Mesendoderm (in vitro differentiated cells): ENCODE measurements at regions not wholly inside any gene's neighbourhood (a gene's known extent, or its start where the extent isn't known, plus 50 kb on each side); places are given as distances from the start of the nearest gene placed in this dataset.

Experiments used
- DNase-seq: peaks from one replicate; pipeline ENCODE4 v3.0.0; 2013
- H2AK5ac ChIP-seq: 2 replicates; pipeline ENCODE4 v1.6.1; 2013; ENCODE audit warnings: low read length, inconsistent platforms
- H2BK120ac ChIP-seq: 2 replicates; pipeline ENCODE4 v1.6.1; 2013; ENCODE audit warnings: low read depth, mild to moderate bottlenecking, low read length, moderate library complexity, mixed read lengths
- H2BK15ac ChIP-seq: replicated peaks from 2 replicates; pipeline ENCODE4 v1.6.1; 2013; ENCODE audit warnings: low read depth, mild to moderate bottlenecking, moderate library complexity
- H2BK5ac ChIP-seq: 2 replicates; pipeline ENCODE4 v1.6.1; 2013; ENCODE audit warnings: low read length, inconsistent platforms
- H3K18ac ChIP-seq: 2 replicates; pipeline ENCODE4 v1.6.1; 2013; ENCODE audit warnings: mild to moderate bottlenecking, low read length, mixed read lengths
- H3K23ac ChIP-seq: one replicate; pipeline ENCODE4 v1.6.1; 2013; ENCODE audit warnings: low read length
- H3K27ac ChIP-seq: 2 replicates; pipeline ENCODE4 v1.5.1; 2013; ENCODE audit warnings: low read depth, mild to moderate bottlenecking, inconsistent platforms, low read length, moderate library complexity
- H3K27me3 ChIP-seq: 2 replicates; pipeline ENCODE4 v1.6.1; 2013; ENCODE audit warnings: low read length, control low read depth, mild to moderate bottlenecking, inconsistent platforms; ENCODE audit not compliant: insufficient read depth, poor library complexity
- H3K36me3 ChIP-seq: 2 replicates; pipeline ENCODE4 v1.6.1; 2013; ENCODE audit warnings: low read length, inconsistent platforms; ENCODE audit not compliant: control insufficient read depth, insufficient read depth
- H3K4ac ChIP-seq: one replicate; pipeline ENCODE4 v1.6.1; 2013; ENCODE audit warnings: low read depth, mild to moderate bottlenecking, low read length, moderate library complexity
- H3K4me1 ChIP-seq: 2 replicates; pipeline ENCODE4 v1.6.1; 2013; ENCODE audit warnings: low read depth, low read length, inconsistent platforms; ENCODE audit not compliant: control insufficient read depth
- H3K4me2 ChIP-seq: 2 replicates; pipeline ENCODE4 v1.6.1; 2013; ENCODE audit warnings: low read length
- H3K4me3 ChIP-seq: 2 replicates; pipeline ENCODE4 v1.5.1; 2013; ENCODE audit warnings: mild to moderate bottlenecking, low read length
- H3K56ac ChIP-seq: one replicate; pipeline ENCODE4 v1.6.1; 2013; ENCODE audit warnings: low read length
- H3K79me1 ChIP-seq: 2 replicates; pipeline ENCODE4 v1.6.1; 2013; ENCODE audit warnings: low read length, inconsistent platforms
- H3K79me2 ChIP-seq: 2 replicates; pipeline ENCODE4 v1.6.1; 2013; ENCODE audit warnings: mild to moderate bottlenecking, low read length; ENCODE audit not compliant: control insufficient read depth, insufficient read depth
- H3K9ac ChIP-seq: 2 replicates; pipeline ENCODE4 v1.6.1; 2013; ENCODE audit warnings: low read length, inconsistent platforms
- H4K5ac ChIP-seq: one replicate; pipeline ENCODE4 v1.6.1; 2013; ENCODE audit warnings: low read length
- H4K8ac ChIP-seq: one replicate; pipeline ENCODE4 v1.6.1; 2013; ENCODE audit warnings: low read depth, mild to moderate bottlenecking, control low read depth, low read length, moderate library complexity
- WGBS: extraction: QIAGEN DNeasy Blood & Tissue Kit; methylation state at CpG from one replicate; pipeline ENCODE4 v1.1.7; 2013; ENCODE audit warnings: low lambda C conversion rate, missing lambda C conversion rate; ENCODE audit not compliant: insufficient coverage; ENCODE audit errors: extremely low coverage; 5-methylcytosine and 5-hydroxymethylcytosine counted together

DNA sequence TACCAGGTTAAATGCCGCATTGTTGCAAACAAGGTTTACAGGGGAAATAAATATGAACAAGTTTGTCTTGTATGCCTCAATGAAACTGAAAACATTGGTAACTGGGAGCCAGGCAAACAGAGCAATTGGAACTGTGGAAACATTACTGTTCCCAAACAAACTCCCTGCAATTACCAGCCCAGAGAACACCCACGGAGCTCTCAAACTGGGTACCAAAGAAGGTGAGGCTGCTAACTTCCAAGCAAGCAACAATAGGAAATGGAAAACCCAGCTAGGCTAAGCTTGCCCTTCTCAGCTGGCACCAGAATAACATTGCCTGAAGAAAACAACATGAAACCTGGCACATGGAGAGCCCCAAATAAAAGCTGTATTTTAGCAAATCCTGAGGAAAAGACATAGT, 218.9 kb upstream of the THRB start:
- H4K5ac ChIP-seq: no peak overlapping the region
- H3K36me3 ChIP-seq: no peaks in the 10 kb centered on the region
- no peak overlapping the region for H3K4ac ChIP-seq
- H2AK5ac ChIP-seq: no peak overlapping the region
- H3K27ac ChIP-seq: no peak overlapping the region
- H3K23ac ChIP-seq: no peak overlapping the region
- H3K79me1 ChIP-seq: no peaks in the 10 kb centered on the region
- H3K56ac ChIP-seq: no peak overlapping the region
- no peak overlapping the region for H3K9ac ChIP-seq
- no peaks in the 10 kb centered on the region for H3K79me2 ChIP-seq
- H3K27me3 ChIP-seq: no peaks in the 10 kb centered on the region
- H3K4me1 ChIP-seq: no peaks in the 10 kb centered on the region
- no peak overlapping the region for H2BK15ac ChIP-seq
- no peak overlapping the region for H3K18ac ChIP-seq
- H3K4me3 ChIP-seq: no peak overlapping the region
- DNase-seq: no peak
- H3K4me2 ChIP-seq: no peak overlapping the region
- H2BK120ac ChIP-seq: no peak overlapping the region
- H2BK5ac ChIP-seq: no peak overlapping the region
- no CpG with 5 or more reads among the region's 2 CpGs for WGBS
- no peak overlapping the region for H4K8ac ChIP-seq

DNA sequence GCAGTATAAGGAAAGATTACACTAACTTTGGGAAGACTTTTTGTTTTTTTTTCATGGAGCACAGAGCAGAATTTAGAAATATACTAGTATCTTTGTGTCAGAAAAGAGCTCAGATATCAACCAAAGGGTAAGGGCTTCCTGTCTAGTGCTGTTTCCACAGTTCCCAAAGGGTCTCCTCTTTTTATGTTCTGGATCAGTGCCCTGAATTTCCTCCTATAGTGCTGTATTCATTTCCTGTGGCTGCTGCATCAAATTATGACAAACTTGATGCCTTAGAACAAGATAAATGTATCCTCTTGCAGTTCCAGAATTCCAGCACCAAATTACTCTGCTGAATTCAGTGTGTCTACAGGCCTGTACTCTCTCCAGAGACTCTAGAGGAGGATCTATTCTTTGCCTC, 219.8 kb upstream of the THRB start:
- H3K36me3 ChIP-seq: no peaks in the 10 kb centered on the region
- H2BK15ac ChIP-seq: no peak overlapping the region
- H2BK5ac ChIP-seq: no peak overlapping the region
- H3K4me1 ChIP-seq: no peaks in the 10 kb centered on the region
- no peaks in the 10 kb centered on the region for H3K79me1 ChIP-seq
- H3K27ac ChIP-seq: no peak overlapping the region
- H3K27me3 ChIP-seq: no peaks in the 10 kb centered on the region
- no peak overlapping the region for H4K8ac ChIP-seq
- no peak overlapping the region for H3K4me2 ChIP-seq
- H2BK120ac ChIP-seq: no peak overlapping the region
- H3K9ac ChIP-seq: no peak overlapping the region
- H3K4me3 ChIP-seq: no peak overlapping the region
- no peak overlapping the region for H4K5ac ChIP-seq
- no peak overlapping the region for H3K4ac ChIP-seq
- no peak overlapping the region for H3K56ac ChIP-seq
- no peaks in the 10 kb centered on the region for H3K79me2 ChIP-seq
- DNase-seq: no peak
- no peak overlapping the region for H3K23ac ChIP-seq
- H3K18ac ChIP-seq: no peak overlapping the region
- H2AK5ac ChIP-seq: no peak overlapping the region

DNA sequence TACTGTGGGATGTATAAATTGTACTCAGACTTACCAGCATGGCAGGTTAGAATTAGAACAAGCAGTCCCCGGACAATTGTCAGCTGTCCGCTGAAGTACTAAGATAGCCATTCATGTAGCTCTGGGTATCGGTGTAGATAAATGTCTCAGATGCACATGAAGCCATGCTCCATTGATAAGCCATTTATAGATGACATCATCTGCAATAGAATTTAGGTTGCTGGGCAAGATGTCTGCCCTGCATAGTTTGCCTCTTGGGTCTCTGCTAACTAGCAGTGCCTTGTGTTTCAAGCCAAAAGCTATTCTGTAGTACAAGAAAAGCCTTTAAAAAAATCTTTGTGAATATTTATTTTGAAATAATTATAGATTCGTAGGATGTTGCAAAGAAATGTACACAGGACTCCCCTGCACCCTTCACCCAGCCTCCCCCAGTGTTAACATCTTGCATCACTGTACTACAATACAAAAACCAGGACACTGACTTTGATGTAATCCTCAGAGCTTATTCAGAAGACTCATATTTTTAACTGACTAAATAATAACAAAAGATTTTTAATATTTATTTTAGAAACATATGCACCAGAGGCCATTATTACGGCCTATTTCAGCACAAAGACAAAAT, 220.6 kb upstream of the THRB start:
- H2BK15ac ChIP-seq: no peak overlapping the region
- no peaks in the 10 kb centered on the region for H3K79me1 ChIP-seq
- no peaks in the 10 kb centered on the region for H3K27me3 ChIP-seq
- DNase-seq: no peak
- H3K4me2 ChIP-seq: no peak overlapping the region
- no peak overlapping the region for H3K18ac ChIP-seq
- no peak overlapping the region for H2BK5ac ChIP-seq
- no peaks in the 10 kb centered on the region for H3K36me3 ChIP-seq
- H3K4me3 ChIP-seq: no peak overlapping the region
- H3K23ac ChIP-seq: no peak overlapping the region
- no peak overlapping the region for H4K8ac ChIP-seq
- H3K4me1 ChIP-seq: no peaks in the 10 kb centered on the region
- no CpG with 5 or more reads among the region's 5 CpGs for WGBS
- no peak overlapping the region for H3K4ac ChIP-seq
- H3K79me2 ChIP-seq: no peaks in the 10 kb centered on the region
- no peak overlapping the region for H2BK120ac ChIP-seq
- H3K56ac ChIP-seq: no peak overlapping the region
- no peak overlapping the region for H3K27ac ChIP-seq
- no peak overlapping the region for H4K5ac ChIP-seq
- no peak overlapping the region for H3K9ac ChIP-seq
- no peak overlapping the region for H2AK5ac ChIP-seq

DNA sequence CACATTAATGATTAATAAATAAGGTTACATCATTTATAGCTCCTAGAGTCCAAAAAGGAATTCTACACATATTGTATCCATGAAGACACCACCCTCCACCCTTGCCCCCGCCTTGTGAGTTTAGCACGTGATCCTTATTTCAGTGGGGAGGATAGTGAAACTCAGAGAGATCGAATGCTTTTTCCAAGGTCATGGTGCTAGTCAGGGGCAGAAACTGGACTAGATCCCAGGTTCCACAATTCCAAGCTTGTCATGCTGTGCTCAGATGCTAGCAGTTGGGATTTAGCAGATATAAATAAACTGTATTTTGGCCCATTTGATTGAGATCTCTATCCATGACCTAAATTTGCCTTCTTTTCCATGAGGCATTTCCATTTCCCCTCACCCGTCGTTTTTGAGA, 227.4 kb upstream of the THRB start:
- Histone ChIP-seq H3K36me3 (no peaks in the 10 kb centered on the region), H3K4me3 (no peak overlapping the region), H3K27me3 (no peaks in the 10 kb centered on the region), H3K56ac (no peak overlapping the region), H3K4me1 (no peaks in the 10 kb centered on the region), H3K4ac (no peak overlapping the region), H3K18ac (no peak overlapping the region), H3K4me2 (no peak overlapping the region), H2AK5ac (no peak overlapping the region), H3K9ac (no peak overlapping the region), H2BK5ac (no peak overlapping the region), H3K27ac (no peak overlapping the region), H2BK120ac (no peak overlapping the region), H3K79me1 (no peaks in the 10 kb centered on the region), H3K79me2 (no peaks in the 10 kb centered on the region), H4K8ac (no peak overlapping the region), H2BK15ac (no peak overlapping the region), H3K23ac (no peak overlapping the region), H4K5ac (no peak overlapping the region)
- no CpG with 5 or more reads among the region's 5 CpGs for WGBS
- DNase-seq: no peak

DNA sequence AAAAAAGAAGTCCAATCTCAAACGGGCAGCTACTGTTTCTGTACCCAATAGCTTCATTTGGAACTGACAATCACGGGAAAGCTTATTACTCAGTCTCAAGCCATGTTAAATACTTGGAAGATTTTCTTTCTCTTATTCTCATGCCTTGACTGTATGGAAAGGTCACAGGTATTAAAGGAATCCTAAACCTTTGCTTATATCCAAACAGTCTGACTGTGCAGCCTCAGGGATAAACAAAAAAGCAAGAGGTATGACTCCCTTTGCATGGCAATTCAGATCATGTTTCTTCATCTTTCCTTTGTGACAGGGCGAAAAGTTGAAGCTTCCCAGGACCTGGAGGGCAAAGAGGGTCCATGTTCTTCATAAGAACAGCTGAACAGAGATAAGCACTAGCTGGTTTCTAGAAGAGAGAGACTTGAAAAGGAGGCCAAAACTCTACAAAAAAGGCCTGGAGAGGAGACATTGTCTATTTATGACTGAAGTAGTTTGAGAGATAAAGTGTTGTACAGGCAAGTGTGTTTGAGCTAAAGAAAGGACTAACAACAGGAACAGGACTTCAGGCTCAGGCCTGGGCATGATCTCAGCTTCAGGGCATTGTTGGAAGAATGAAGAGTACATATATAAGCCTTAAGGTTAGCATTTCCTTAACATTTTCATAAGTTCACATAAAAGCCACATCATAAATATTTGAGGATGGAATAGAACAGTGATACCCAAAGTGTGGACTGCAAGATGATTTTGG, 231.0 kb upstream of the THRB start:
- H4K8ac ChIP-seq: no peak overlapping the region
- H3K23ac ChIP-seq: no peak overlapping the region
- H3K56ac ChIP-seq: no peak overlapping the region
- H3K79me1 ChIP-seq: no peaks in the 10 kb centered on the region
- no peak overlapping the region for H2AK5ac ChIP-seq
- H3K18ac ChIP-seq: no peak overlapping the region
- H3K4ac ChIP-seq: no peak overlapping the region
- no peak overlapping the region for H3K27ac ChIP-seq
- H3K9ac ChIP-seq: no peak overlapping the region
- H2BK120ac ChIP-seq: no peak overlapping the region
- no CpG with 5 or more reads among the region's 3 CpGs for WGBS
- H3K4me3 ChIP-seq: no peak overlapping the region
- no peak overlapping the region for H4K5ac ChIP-seq
- H3K27me3 ChIP-seq: no peaks in the 10 kb centered on the region
- no peak overlapping the region for H2BK15ac ChIP-seq
- H2BK5ac ChIP-seq: no peak overlapping the region
- no peaks in the 10 kb centered on the region for H3K4me1 ChIP-seq
- no peak for DNase-seq
- no peaks in the 10 kb centered on the region for H3K79me2 ChIP-seq
- no peaks in the 10 kb centered on the region for H3K36me3 ChIP-seq
- H3K4me2 ChIP-seq: no peak overlapping the region

- no CpG with 5 or more reads among the region's 2 CpGs for whole genome bisulfite sequencing
- Histone ChIP-seq H3K23ac (no peak overlapping the region), H3K56ac (no peak overlapping the region), H3K4me3 (no peak overlapping the region), H2AK5ac (no peak overlapping the region), H3K9ac (no peak overlapping the region), H3K4me1 (no peaks in the 10 kb centered on the region), H2BK5ac (no peak overlapping the region), H3K18ac (no peak overlapping the region), H3K27ac (no peak overlapping the region), H3K79me1 (no peaks in the 10 kb centered on the region), H4K5ac (no peak overlapping the region), H3K36me3 (no peaks in the 10 kb centered on the region), H2BK15ac (no peak overlapping the region), H4K8ac (no peak overlapping the region), H2BK120ac (no peak overlapping the region), H3K4ac (no peak overlapping the region), H3K27me3 (no peaks in the 10 kb centered on the region), H3K4me2 (no peak overlapping the region), H3K79me2 (no peaks in the 10 kb centered on the region)
- no peak for DNase-seq
These were observed 231.8 kb upstream of the THRB start for GRCh38 chr3:24726423-24726822.
